ENCODE measurements at regions not wholly inside any gene's neighbourhood (a gene's known extent, or its start where the extent isn't known, plus 50 kb on each side); places are given as distances from the start of the nearest gene placed in this dataset.

- no peak for DNase-seq
Observed at GRCh38 chr1:14217384-14217783, 381.1 kb upstream of the KAZN start.

DNA sequence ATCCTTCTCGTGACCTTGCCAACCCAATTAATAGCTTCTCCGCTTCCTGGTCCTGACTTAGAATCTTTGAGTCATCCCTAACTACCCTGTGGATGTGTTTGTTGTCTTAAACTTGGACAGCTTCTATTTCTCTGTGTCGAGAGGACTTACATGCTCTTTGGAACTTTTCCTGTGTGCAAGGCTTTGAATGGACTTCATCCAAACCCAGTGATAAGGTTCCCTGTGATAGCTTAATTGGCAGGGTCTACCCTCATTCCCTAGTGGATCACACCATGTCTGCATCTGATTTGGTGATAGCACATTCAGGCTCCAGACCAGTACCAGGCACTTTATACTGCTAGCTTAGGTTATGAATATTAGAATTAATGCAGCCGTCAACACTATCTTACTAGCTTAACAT, 378.2 kb upstream of the KAZN start:
- no peak for DNase-seq

- DNase-seq: no peak
Observed at GRCh38 chr1:14220811-14221210, 377.7 kb upstream of the KAZN start.

DNA sequence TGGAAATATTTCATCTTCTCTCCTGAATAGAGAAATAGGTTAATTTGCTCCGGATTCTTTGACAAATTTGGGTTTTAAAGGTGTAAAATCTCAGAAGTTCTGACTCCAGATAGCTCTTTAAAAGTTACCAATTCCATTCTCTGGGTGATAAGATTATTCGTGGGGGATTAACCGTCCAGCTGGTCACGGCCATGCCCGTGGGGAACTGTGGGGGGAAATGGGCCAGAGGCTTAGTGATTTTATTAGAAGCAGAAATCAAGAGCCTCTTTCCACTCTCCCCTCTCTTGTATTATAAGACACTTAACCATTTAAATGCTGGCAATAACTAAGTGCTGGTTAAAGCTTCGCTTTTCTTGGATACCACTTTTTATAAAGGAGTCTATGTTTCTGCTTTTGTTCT, 376.4 kb upstream of the KAZN start:
- DNase-seq: no peak

GRCh38 chr1:14228677-14229076, 369.8 kb upstream of the KAZN start:
- peak in 1 of 3 experiments; percentile 5 for DNase-seq

DNA sequence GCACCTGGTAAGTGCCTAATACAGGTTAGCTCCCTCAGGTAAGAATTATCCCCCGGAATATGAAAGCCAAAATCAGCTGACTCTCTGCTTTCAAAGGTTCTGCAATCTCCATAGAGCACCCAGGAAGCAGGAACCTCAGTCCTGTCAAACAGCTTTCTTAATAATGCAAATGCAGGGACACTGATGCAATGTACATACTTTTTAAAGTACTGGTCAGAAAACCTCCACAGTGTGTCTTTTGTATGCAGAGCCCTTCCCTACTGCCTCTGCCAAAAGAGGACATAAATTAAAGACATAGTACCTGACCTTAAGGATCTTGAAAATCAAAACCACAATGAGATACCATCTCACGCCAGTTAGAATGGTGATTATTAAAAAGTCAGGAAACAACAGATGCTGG, 365.0 kb upstream of the KAZN start:
- no peak for DNase-seq

- DNase-seq: no peak
Observed at GRCh38 chr1:14236097-14236496, 362.4 kb upstream of the KAZN start.

GRCh38 chr1:14238472-14239307, 359.8 kb upstream of the KAZN start:
- peak in 1 of 3 experiments; percentile 36 for DNase-seq

GRCh38 chr1:14240265-14240664, 358.2 kb upstream of the KAZN start:
- no peak for DNase-seq

DNA sequence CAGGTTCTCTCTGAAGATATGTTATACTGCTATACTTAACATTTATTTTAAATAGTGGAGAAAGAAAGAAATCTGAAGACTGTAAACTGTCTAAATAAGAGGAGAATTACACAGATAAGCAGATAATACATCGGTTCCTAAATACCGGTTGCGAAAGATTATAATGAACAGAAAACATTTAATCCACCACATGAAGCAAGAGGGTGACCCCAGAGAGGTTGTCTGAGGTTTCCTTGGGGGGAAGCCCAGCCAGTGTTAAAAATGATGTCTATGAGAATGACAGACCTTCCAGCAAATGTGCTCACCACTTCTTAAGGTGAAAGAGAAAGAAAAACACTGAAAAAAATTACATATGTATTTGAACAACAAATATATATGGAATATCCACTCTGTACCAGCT, 356.4 kb upstream of the KAZN start:
- no peak for DNase-seq

DNA sequence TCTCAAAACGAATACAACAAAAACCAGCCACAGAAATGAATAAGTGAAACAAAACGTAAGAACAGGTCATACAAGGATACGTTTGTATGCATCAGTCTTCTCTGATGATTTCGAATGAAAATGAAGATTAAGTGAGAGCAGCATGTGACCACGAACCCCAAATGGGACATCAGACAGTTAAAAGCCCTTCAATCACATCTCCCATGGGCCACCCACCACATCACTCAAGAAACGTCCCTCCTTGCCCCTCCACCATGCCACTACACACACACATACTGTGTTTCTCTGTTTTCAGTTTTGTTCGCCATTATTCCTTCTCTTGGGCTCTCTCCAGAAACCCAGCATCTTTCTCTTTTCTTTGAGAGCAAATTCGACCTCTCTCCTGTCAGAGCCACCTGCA, 355.6 kb upstream of the KAZN start:
- DNase-seq: no peak

GRCh38 chr1:14245954-14246353, 352.5 kb upstream of the KAZN start:
- DNase-seq: no peak

DNA sequence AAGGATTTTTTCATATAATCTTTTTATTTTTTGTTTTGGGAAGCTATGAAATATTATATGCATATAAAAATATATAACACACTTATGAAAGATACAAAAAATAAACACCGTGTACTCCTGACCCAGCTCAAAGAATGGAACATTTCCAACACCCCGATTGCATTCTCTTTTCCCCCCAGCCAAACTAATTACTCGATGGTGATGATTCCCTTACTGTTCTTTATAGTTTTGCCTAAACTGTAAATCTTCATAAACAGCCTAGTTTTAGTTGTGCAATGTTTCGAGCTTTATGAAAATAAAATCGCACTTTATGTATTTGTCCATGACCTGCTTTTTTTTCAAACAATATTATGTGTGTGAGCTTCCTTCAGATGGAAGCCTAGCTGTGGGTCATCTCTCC, 352.0 kb upstream of the KAZN start:
- DNase-seq: no peak

DNA sequence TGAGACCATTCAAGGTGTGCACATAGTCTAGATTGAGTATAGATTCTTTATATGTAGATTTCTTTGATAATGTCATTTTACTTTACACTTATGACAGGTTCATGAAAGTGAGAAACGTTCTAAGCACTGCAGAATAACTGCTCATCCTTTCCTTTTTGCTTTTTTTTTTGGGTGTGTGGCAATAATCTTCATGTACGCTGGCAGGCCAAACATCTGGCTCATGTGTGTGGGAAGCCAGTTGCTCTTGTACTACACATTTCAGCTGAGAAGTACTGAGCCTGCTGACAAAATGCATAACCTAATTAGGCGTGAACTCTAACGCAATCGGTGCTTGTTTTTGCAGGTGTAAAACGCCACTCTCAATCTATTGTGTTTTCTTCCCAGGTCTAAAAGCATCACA, 350.8 kb upstream of the KAZN start:
- DNase-seq: peak in 2 of 3 experiments; percentile 11 to 47

- DNase-seq: no peak
Observed at GRCh38 chr1:14251871-14252270, 346.6 kb upstream of the KAZN start.

- no peak for DNase-seq
Observed at GRCh38 chr1:14253676-14254075, 344.8 kb upstream of the KAZN start.

- DNase-seq: peak in 1 of 3 experiments; percentile 22
Observed at GRCh38 chr1:14254251-14254650, 344.2 kb upstream of the KAZN start.

- no peak for DNase-seq
Observed at GRCh38 chr1:14255233-14255632, 343.3 kb upstream of the KAZN start.

- no peak for DNase-seq
Observed at GRCh38 chr1:14255711-14256110, 342.8 kb upstream of the KAZN start.

DNA sequence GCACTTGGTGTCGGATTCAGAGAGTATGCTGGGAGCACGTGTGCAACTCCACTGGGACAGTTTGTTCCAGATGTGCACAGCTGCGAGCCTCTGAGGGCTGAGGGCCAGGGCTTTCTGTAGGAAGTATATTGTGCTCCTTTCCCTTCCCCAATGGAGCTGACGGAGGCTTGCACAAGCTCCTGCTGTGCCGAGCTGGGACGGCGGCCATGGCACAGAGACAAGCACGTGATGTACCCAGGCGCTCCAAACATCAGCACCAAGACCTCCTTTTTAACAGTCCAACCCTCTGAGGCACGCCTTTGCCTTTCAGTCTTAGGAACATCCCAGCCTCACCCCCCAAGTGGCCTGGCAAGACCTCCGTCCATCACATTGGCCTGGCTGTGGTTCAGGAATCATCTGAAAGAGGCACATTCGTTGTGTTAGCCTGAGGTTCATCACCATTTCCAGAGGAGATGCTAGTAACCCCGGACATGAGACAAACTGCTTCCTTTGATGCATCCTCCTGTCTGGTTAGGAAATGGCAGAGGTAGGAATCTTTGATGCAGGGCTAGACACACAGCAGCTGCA, 339.2 kb upstream of the KAZN start:
- DNase-seq: no peak

- no peak for DNase-seq
Observed at GRCh38 chr1:14260480-14260879, 338.0 kb upstream of the KAZN start.

DNA sequence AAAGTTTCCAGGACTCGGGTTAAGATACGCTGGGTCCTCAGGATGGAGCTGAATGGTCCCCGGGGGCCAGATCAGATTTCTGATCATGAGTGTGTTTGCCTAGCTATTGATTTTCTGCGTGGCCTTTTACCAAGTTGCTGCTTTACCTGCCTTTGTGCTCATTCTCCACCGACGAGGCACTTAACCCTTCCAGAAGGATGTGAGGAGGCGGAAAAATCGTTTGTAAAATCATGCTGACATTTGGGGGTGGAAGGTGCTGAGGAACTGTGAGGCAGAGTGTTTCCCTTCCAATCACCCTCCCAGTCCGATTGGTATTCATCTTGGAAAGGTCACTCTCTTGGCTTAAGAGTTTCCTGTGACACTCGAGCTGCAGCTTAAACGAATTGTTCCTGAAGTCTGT, 337.1 kb upstream of the KAZN start:
- no peak for DNase-seq

DNA sequence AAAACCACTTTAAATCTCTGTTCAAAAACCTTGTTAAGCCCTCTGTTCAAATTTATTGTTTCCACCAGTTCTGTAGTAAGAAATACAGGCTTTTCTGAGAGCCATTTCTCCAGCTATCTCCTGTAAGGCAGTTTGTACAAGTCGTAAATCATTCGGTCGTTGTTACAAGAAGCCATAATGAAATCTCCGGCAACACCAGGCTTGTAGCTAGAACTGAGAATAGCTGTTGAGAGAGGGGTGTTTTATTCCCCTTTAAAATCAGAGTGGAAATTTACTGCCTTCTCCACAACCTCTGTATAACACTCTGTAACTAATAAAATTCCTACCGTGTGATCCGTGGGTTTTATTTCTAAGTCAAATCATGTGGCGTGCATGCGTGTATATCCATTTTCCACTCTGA, 335.8 kb upstream of the KAZN start:
- peak in 2 of 3 experiments; percentile 22 to 73 for DNase-seq

DNA sequence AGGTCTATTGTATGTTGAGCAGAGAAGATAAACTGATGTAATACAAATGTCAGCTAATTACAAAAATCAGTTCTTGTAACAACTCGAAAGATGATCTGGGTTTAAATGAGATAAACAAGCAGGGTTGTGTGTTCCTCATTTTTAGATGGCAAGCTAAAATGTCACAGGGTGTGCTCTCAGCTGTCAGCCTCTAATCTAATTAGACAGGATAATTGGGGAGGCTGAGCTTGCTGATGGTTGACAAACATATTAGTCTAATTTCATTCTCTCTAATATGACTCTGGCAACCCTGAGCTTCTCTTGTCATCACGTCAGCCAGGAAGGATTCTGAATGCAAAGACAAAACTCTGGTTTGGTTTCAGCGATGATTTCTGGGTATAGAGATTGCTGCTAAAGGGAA, 335.3 kb upstream of the KAZN start:
- DNase-seq: peak in 2 of 3 experiments; percentile 39 to 80

DNA sequence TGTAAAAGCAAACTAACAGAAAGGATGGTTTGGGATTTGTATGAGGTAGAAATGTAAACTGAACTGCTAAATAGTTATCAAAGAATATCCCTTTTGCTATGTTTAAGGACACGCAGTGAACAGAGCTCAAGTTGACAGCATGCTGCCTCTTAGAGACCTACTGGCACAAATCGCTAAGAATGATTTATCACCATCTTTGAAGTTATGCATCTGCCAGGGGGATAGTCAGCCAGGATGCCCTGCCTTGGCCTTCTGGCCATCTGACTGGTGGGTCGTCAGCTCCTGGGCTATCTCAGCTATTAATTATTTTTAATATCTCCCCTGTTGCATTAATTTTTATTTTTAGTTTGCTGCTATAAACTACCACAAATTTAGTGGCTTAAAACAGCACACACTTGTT, 334.8 kb upstream of the KAZN start:
- DNase-seq: peak in 2 of 3 experiments; percentile 39 to 76
